ENCODE measurements at regions not wholly inside any gene's neighbourhood (a gene's known extent, or its start where the extent isn't known, plus 50 kb on each side); places are given as distances from the start of the nearest gene placed in this dataset.

- Histone ChIP-seq H3K4me2 (ENCODE audit: low read length) (no peak overlapping the region), H3K4me1 (ENCODE audit: insufficient read depth, low read length, poor library complexity, severe bottlenecking) (no peaks in the 10 kb centered on the region), H3K9me2 (ENCODE audit: insufficient read depth, low read length) (no peaks in the 10 kb centered on the region), H3K9me3 (ENCODE audit: low read length) (no peaks in the 10 kb centered on the region), H4K20me1 (ENCODE audit: insufficient read depth, low read length) (no peaks in the 10 kb centered on the region), H3K4me3 (ENCODE audit: low read depth, low read length, poor library complexity, severe bottlenecking) (no peak overlapping the region), H3K27ac (ENCODE audit: low read depth, low read length, poor library complexity, severe bottlenecking) (no peak overlapping the region), H3K79me2 (ENCODE audit: insufficient read depth, low read depth, low read length) (no peaks in the 10 kb centered on the region), H2AFZ (ENCODE audit: low read length) (no peak overlapping the region), H3K36me3 (ENCODE audit: insufficient read depth, low read length) (no peaks in the 10 kb centered on the region)
- POLR2A ChIA-PET: no interaction called here
- intact Hi-C loops (cut with micrococcal nuclease; ENCODE audit: unreplicated experiment): no loop called here
- BruUV-seq (replicated peaks): no TSS peak
- CTCF ChIA-PET (ENCODE audit: unreplicated experiment): no interaction called here
- no peak for TF ChIP-seq CTCF (conservative IDR thresholded peaks at IDR 0.05; ENCODE audit: low read length)
- no peak for DNase-seq (ENCODE audit: low spot score)
Observed at GRCh38 chr18:78739882-78740677, 239.5 kb upstream of the SALL3 start.

GRCh38 chr18:78740876-78741275, 238.7 kb upstream of the SALL3 start:
- Histone ChIP-seq H3K9me3 (ENCODE audit: low read length) (no peaks in the 10 kb centered on the region), H4K20me1 (ENCODE audit: insufficient read depth, low read length) (no peaks in the 10 kb centered on the region), H3K36me3 (ENCODE audit: insufficient read depth, low read length) (no peaks in the 10 kb centered on the region), H2AFZ (ENCODE audit: low read length) (no peak overlapping the region), H3K4me1 (ENCODE audit: insufficient read depth, low read length, poor library complexity, severe bottlenecking) (no peaks in the 10 kb centered on the region), H3K9me2 (ENCODE audit: insufficient read depth, low read length) (no peaks in the 10 kb centered on the region), H3K4me3 (ENCODE audit: low read depth, low read length, poor library complexity, severe bottlenecking) (no peak overlapping the region), H3K4me2 (ENCODE audit: low read length) (no peak overlapping the region), H3K27ac (ENCODE audit: low read depth, low read length, poor library complexity, severe bottlenecking) (no peak overlapping the region), H3K79me2 (ENCODE audit: insufficient read depth, low read depth, low read length) (no peaks in the 10 kb centered on the region)
- DNase-seq (ENCODE audit: low spot score): no peak
- intact Hi-C loops (cut with micrococcal nuclease; ENCODE audit: unreplicated experiment): no loop called here
- TF ChIP-seq CTCF (conservative IDR thresholded peaks at IDR 0.05; ENCODE audit: low read length) (no peak), EZH2phosphoT487 (IDR thresholded peaks at IDR 0.05; ENCODE audit: borderline replicate concordance, low read depth, low read length) (no peak)
- ChIA-PET CTCF (ENCODE audit: unreplicated experiment) (no interaction called here), POLR2A (no interaction called here)
- BruUV-seq (replicated peaks): no TSS peak

GRCh38 chr18:78741381-78742217, 238.0 kb upstream of the SALL3 start:
- ChIA-PET POLR2A (no interaction called here), CTCF (ENCODE audit: unreplicated experiment) (no interaction called here)
- no peaks in the 10 kb centered on the region for H3K4me1 ChIP-seq (ENCODE audit: insufficient read depth, low read length, poor library complexity, severe bottlenecking)
- TF ChIP-seq CTCF (conservative IDR thresholded peaks at IDR 0.05; ENCODE audit: low read length) (no peak), EZH2phosphoT487 (IDR thresholded peaks at IDR 0.05; ENCODE audit: borderline replicate concordance, low read depth, low read length) (no peak)
- H3K9me3 ChIP-seq (ENCODE audit: low read length): no peaks in the 10 kb centered on the region
- no peak overlapping the region for H3K4me3 ChIP-seq (ENCODE audit: low read depth, low read length, poor library complexity, severe bottlenecking)
- H4K20me1 ChIP-seq (ENCODE audit: insufficient read depth, low read length): no peaks in the 10 kb centered on the region
- H3K4me2 ChIP-seq (ENCODE audit: low read length): no peak overlapping the region
- no TSS peak for BruUV-seq (replicated peaks)
- no peaks in the 10 kb centered on the region for H3K9me2 ChIP-seq (ENCODE audit: insufficient read depth, low read length)
- no peaks in the 10 kb centered on the region for H3K79me2 ChIP-seq (ENCODE audit: insufficient read depth, low read depth, low read length)
- intact Hi-C loops (cut with micrococcal nuclease; ENCODE audit: unreplicated experiment): no loop called here
- H3K36me3 ChIP-seq (ENCODE audit: insufficient read depth, low read length): no peaks in the 10 kb centered on the region
- H3K27ac ChIP-seq (ENCODE audit: low read depth, low read length, poor library complexity, severe bottlenecking): no peak overlapping the region
- H2AFZ ChIP-seq (ENCODE audit: low read length): no peak overlapping the region
- no peak for DNase-seq (ENCODE audit: low spot score)
